ENCODE measurements at regions not wholly inside any gene's neighbourhood (a gene's known extent, or its start where the extent isn't known, plus 50 kb on each side); places are given as distances from the start of the nearest gene placed in this dataset.

DNA sequence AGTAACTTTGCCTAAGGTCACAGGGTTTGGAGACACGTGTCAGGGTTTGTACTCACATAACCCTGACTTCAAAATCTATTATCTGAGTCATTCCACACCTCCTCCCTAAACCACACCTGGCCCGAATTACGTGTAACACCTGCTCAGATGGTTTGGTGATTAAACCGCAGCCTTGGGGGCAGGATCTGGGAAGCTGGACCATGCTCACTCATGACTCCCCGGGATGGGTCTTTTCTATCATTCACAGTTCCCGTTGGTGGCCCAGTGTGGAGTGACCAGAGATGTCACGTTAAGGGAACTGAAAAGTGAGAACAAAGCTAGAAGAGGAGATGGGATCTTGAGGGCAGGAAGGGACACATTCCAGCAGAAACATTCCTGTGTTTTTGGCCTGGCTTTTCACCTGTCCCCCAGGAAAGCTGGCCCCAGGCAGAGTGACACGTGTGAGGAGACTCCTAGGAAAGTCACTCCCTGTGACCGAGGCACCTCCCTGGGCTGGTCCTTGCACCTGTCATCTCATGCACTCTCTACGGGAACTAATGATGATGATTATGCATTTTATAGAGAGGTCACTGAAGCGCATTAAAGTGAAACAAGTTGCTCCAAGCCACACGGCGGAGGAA lies 75.4 kb upstream of the POMGNT2 start:
- no peak for TF ChIP-seq EZH2 (IDR thresholded peaks at IDR 0.05; ENCODE audit: borderline replicate concordance, low read depth, low read length, poor library complexity, severe bottlenecking)
- TF ChIP-seq, protein P1, sequence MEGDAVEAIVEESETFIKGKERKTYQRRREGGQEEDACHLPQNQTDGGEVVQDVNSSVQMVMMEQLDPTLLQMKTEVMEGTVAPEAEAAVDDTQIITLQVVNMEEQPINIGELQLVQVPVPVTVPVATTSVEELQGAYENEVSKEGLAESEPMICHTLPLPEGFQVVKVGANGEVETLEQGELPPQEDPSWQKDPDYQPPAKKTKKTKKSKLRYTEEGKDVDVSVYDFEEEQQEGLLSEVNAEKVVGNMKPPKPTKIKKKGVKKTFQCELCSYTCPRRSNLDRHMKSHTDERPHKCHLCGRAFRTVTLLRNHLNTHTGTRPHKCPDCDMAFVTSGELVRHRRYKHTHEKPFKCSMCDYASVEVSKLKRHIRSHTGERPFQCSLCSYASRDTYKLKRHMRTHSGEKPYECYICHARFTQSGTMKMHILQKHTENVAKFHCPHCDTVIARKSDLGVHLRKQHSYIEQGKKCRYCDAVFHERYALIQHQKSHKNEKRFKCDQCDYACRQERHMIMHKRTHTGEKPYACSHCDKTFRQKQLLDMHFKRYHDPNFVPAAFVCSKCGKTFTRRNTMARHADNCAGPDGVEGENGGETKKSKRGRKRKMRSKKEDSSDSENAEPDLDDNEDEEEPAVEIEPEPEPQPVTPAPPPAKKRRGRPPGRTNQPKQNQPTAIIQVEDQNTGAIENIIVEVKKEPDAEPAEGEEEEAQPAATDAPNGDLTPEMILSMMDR (conservative IDR thresholded peaks at IDR 0.05; ENCODE audit: low read depth, low read length): no peak

Data from A673 (cell line).